Urothelium cell line (cell line): ENCODE measurements at regions not wholly inside any gene's neighbourhood (a gene's known extent, or its start where the extent isn't known, plus 50 kb on each side); places are given as distances from the start of the nearest gene placed in this dataset.

Source experiments
- DNase-seq: peaks from one replicate; pipeline ENCODE4 v3.0.0; 2011; ENCODE audit warnings: low spot score, mixed read lengths
- FAIRE-seq: peaks from 2 replicates; lab custom pipeline; 2011; peaks lifted over from hg19 to GRCh38; lab: Jason Lieb, UNC

DNA sequence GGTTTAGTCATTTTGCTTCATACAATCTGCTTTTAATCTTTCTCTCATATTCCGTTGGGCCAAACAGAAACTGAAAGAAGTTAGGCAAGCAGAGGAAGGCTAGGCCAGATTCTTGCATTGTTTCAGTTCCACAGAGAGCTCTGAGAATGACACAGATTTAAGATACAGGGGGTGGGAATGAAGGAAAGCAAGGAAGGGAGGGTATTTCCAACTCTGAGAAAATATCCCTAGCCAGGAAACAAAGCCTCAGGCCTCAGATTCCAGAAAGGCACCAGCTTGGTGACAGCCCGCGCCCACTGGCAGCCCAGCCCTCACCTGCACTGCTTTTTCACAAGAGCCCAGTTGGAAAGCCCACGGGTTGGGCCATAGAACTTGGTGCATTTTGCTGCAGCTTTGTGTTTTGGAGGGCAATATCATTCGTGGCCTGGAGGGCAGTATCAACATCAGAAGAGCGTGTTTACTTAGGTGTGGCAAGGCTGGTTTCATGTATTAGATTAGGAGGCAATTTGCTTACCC, 63.5 kb downstream of the ENC1 start:
- DNase-seq = no peak
- no peak for FAIRE-seq

GRCh38 chr5:74575741-74576538, 64.6 kb downstream of the ENC1 start:
- FAIRE-seq = no peak
- DNase-seq = peak; percentile 64

DNA sequence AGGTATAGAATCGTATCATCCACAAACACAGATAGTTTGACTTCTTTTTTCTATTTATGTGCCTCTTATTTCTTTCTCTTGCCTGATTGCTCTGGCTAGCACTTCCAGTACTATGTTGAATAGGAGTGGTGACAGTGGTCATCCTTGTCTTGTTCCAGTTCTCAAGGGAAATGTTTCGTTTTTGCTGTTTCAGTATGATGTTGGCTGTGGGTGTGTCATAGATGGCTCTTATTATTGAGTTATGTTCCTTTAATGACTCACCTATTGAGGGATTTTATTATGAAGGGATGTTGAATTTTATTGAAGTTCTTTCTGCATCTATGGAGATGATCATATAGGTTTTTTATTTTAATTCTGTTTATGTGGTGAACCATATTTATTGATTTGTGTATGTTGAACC, 70.3 kb downstream of the ENC1 start:
- FAIRE-seq (no peak), DNase-seq (no peak)

DNA sequence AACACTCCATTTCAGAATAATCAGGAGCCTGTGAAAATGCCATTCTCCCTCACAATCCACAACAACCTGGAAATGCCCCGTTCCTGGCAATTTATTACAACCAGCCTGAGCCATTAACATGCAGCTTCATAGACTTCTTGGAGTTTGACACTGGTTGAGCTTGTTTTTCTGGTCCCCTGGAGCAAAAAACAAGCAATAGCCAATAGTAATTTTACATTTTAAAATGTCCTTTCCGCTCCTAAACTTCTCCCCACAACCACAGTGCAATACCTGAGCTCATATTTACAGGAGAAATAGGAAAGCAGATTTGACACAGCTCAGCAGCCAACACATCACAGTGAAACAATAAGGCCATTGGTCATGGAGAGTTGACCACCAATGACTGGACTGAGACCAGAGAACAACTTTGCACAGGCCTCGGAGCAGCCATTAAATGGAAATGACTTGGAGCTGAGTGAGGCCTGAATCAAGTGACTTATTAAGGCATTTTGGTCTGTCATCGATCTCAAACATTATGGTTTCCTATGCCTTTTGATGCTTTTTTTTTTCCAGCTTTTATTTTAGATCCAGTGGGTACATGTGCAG, 73.0 kb downstream of the ENC1 start:
- no peak for DNase-seq
- FAIRE-seq = no peak

- FAIRE-seq = no peak
These were observed 78.4 kb downstream of the ENC1 start for GRCh38 chr5:74562122-74562521.

GRCh38 chr5:74560245-74560644, 80.3 kb downstream of the ENC1 start:
- DNase-seq (no peak), FAIRE-seq (no peak)

More at GRCh38 chr5:74562122-74562521, 78.4 kb downstream of the ENC1 start:
- DNase-seq = no peak

- no peak for FAIRE-seq
- DNase-seq = no peak
These were observed 83.6 kb downstream of the ENC1 start for GRCh38 chr5:74556631-74557595.

- no peak for DNase-seq
- FAIRE-seq = no peak
These were observed 84.5 kb downstream of the ENC1 start for GRCh38 chr5:74556006-74556405.

DNA sequence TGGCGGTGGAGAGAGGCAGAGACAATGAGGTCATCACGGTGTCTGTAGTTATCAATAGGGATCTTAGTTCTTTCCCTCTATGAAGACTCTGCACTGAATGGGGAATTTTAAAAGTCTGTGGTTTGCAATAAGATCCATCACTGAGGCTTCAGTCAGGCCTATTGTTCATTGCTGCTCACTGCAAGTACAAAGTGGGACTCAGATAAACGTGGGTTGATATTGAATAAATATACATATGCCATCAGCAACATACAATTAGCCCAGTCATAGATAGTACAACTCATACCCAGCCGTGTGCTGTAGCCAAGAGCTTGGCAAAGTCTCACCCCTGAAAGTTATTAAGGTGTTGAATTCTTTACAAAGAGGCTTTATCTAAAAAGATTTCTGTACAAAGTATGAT, 88.4 kb downstream of the ENC1 start:
- FAIRE-seq (no peak), DNase-seq (peak; percentile 57)

DNA sequence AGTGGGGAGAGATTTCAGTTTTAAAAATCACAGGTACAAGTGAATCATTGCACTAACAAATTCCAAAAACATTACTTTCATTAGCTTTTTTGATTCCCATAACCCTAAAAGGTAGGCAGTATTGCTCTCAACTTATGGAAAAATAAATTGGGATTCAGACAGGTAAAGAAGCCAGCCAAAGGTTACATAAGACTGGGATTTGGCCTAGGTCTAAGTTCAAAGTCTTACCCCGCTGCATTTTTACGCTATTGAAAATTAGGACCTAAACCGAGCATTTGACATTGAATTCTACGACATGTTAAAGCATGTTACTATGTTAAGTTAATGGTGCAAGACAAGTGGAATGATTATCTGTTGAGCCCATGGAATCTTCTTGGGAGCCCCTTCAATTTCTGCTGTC, 89.6 kb downstream of the ENC1 start:
- DNase-seq (no peak), FAIRE-seq (no peak)

DNA sequence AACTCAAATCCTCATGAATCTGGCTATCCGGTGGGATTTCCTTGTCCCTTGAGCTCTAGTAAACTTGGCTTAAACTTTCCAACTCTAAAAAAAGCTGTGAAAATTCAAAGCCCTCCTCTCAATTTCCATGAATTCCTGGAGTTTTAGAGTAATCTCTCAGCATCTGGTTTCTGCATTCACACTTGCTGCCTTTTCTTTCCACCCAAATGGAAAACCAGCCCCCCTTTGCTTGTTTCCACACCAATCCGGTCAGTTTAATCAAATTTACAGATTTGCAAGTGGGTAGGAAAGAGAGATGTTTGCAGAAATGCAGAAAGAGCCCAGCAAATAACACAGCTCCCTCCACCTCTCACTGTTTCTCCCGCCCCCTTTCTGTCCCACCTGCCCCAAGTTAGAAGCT, 91.1 kb downstream of the ENC1 start:
- DNase-seq (no peak), FAIRE-seq (no peak)

GRCh38 chr5:74546796-74547195, 93.7 kb downstream of the ENC1 start:
- no peak for DNase-seq
- no peak for FAIRE-seq

GRCh38 chr5:74544811-74545210, 95.7 kb downstream of the ENC1 start:
- FAIRE-seq = no peak

GRCh38 chr5:74543162-74543995, 97.1 kb downstream of the ENC1 start:
- peak; percentile 85 for DNase-seq
- no peak for FAIRE-seq

More at GRCh38 chr5:74544811-74545210, 95.7 kb downstream of the ENC1 start:
- DNase-seq = no peak

DNA sequence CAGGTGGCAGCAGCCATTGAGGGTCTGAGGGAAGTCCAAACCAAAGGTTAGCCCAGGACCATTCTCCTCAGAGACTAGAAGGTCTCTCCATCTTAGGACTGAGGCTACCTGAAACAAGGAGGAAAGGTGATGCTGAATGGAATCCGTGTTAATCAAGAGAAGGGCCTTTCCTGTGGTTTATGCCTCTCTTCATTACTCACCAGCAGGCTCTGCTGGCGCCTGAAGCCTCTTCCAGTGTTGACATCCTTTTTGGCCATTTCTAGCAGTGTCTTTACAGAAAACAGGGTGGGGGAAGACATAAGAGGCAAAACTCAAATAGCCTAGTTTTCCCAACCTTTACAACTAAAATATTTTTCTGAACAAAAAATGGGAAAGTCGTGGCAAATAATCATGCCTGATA, 98.0 kb downstream of the ENC1 start:
- DNase-seq (peak; percentile 53), FAIRE-seq (no peak)

- no peak for FAIRE-seq
These were observed 99.1 kb downstream of the ENC1 start for GRCh38 chr5:74541381-74541781.

DNA sequence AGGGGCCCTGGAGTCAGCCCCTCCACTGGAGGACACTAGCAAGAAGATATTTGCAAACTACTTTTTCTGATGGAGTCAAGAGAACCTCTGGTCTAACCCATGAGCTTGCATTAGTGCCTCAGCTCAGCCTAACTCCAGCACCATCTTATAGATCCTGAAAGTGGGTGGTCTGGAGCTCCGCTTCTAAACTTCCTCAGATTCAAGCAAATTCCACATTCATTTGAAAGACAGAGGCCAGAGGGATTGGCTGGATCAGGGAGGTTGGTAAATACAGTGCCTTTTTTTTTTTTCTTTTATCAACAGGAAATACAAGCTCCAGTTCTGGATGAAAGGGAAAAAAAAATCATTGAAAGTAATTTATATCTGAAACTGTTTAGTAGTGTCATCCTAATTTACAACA, 99.9 kb downstream of the ENC1 start:
- FAIRE-seq (no peak), DNase-seq (no peak)

More at GRCh38 chr5:74541381-74541781, 99.1 kb downstream of the ENC1 start:
- DNase-seq = no peak

GRCh38 chr5:74539986-74540385, 100.5 kb downstream of the ENC1 start:
- FAIRE-seq = no peak
- no peak for DNase-seq

GRCh38 chr5:74538206-74538661, 102.3 kb downstream of the ENC1 start:
- DNase-seq (no peak), FAIRE-seq (no peak)

GRCh38 chr5:74536658-74537057, 103.9 kb downstream of the ENC1 start:
- FAIRE-seq = no peak
- DNase-seq = no peak
